AG09319 (cell line): ENCODE measurements at regions not wholly inside any gene's neighbourhood (a gene's known extent, or its start where the extent isn't known, plus 50 kb on each side); places are given as distances from the start of the nearest gene placed in this dataset.

ENCODE experiments used
- DNase-seq: peaks from one replicate; pipeline ENCODE4 v3.0.0-alpha.2; 2010; ENCODE audit warnings: low read depth; ENCODE audit errors: extremely low read depth
- CTCF ChIP-seq: IDR thresholded peaks from 2 replicates; pipeline ENCODE4 v1.5.1; 2011; ENCODE audit warnings: low read depth, mild to moderate bottlenecking, inconsistent platforms, low read length, moderate library complexity

GRCh38 chr6:19995575-19996257, 158.5 kb downstream of the ID4 start:
- no peak for DNase-seq
- TF ChIP-seq CTCF, result no peak

GRCh38 chr6:19997104-19997503, 159.9 kb downstream of the ID4 start:
- no peak for TF ChIP-seq CTCF
- no peak for DNase-seq

- no peak for TF ChIP-seq CTCF
- no peak for DNase-seq
These were observed 161.4 kb downstream of the ID4 start for GRCh38 chr6:19998541-19998940.

GRCh38 chr6:19999319-20000191, 162.4 kb downstream of the ID4 start:
- TF ChIP-seq CTCF, result no peak
- no peak for DNase-seq

- TF ChIP-seq CTCF, result no peak
- no peak for DNase-seq
These were observed 164.1 kb downstream of the ID4 start for GRCh38 chr6:20001286-20001685.

- no peak for TF ChIP-seq CTCF
These were observed 168.9 kb downstream of the ID4 start for GRCh38 chr6:20006037-20006436.

GRCh38 chr6:20008131-20008530, 171.0 kb downstream of the ID4 start:
- no peak for DNase-seq
- TF ChIP-seq CTCF, result no peak

More at GRCh38 chr6:20006037-20006436, 168.9 kb downstream of the ID4 start:
- DNase-seq, result no peak
